ENCODE measurements at regions not wholly inside any gene's neighbourhood (a gene's known extent, or its start where the extent isn't known, plus 50 kb on each side); places are given as distances from the start of the nearest gene placed in this dataset.

DNA sequence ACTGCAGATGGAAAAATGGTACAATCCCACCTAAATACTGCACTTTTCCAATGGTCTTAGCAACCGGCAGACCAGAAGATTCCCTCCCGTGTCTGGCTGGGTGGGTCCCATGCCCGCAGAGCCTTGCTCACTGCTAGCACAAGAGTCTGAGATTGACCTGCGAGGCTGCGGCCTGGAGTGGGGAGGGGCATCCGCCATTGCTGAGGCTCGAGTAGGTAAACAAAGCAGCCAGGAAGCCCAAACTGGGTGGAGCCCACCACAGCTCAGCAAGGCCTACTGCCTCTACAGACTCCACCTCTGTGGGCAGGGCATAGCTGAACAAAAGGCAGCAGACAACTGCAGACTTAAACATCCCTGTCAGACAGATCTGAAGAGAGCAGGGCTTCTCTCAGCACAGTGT is 221.6 kb upstream of the CTNND2 start:
- Histone ChIP-seq H3K9me2 (ENCODE audit: insufficient read depth, low read length) (no peaks in the 10 kb centered on the region), H4K20me1 (ENCODE audit: insufficient read depth, low read length) (no peaks in the 10 kb centered on the region), H3K4me3 (ENCODE audit: low read depth, low read length, poor library complexity, severe bottlenecking) (no peak overlapping the region), H3K79me2 (ENCODE audit: insufficient read depth, low read depth, low read length) (no peaks in the 10 kb centered on the region), H3K4me2 (ENCODE audit: low read length) (no peak overlapping the region), H3K9me3 (ENCODE audit: low read length) (no peaks in the 10 kb centered on the region), H3K36me3 (ENCODE audit: insufficient read depth, low read length) (no peaks in the 10 kb centered on the region), H2AFZ (ENCODE audit: low read length) (no peak overlapping the region), H3K4me1 (ENCODE audit: insufficient read depth, low read length, poor library complexity, severe bottlenecking) (no peaks in the 10 kb centered on the region), H3K27ac (ENCODE audit: low read depth, low read length, poor library complexity, severe bottlenecking) (no peak overlapping the region)
- ChIA-PET CTCF (ENCODE audit: unreplicated experiment) (no interaction called here), POLR2A (no interaction called here)
- TF ChIP-seq EZH2phosphoT487 (IDR thresholded peaks at IDR 0.05; ENCODE audit: borderline replicate concordance, low read depth, low read length): no peak
- TF ChIP-seq, protein P1, sequence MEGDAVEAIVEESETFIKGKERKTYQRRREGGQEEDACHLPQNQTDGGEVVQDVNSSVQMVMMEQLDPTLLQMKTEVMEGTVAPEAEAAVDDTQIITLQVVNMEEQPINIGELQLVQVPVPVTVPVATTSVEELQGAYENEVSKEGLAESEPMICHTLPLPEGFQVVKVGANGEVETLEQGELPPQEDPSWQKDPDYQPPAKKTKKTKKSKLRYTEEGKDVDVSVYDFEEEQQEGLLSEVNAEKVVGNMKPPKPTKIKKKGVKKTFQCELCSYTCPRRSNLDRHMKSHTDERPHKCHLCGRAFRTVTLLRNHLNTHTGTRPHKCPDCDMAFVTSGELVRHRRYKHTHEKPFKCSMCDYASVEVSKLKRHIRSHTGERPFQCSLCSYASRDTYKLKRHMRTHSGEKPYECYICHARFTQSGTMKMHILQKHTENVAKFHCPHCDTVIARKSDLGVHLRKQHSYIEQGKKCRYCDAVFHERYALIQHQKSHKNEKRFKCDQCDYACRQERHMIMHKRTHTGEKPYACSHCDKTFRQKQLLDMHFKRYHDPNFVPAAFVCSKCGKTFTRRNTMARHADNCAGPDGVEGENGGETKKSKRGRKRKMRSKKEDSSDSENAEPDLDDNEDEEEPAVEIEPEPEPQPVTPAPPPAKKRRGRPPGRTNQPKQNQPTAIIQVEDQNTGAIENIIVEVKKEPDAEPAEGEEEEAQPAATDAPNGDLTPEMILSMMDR (conservative IDR thresholded peaks at IDR 0.05; ENCODE audit: low read length): no peak
- BruUV-seq (replicated peaks): no TSS peak
- no peak for DNase-seq (ENCODE audit: low spot score)
- intact Hi-C loops (cut with micrococcal nuclease; ENCODE audit: unreplicated experiment): no loop called here

DNA sequence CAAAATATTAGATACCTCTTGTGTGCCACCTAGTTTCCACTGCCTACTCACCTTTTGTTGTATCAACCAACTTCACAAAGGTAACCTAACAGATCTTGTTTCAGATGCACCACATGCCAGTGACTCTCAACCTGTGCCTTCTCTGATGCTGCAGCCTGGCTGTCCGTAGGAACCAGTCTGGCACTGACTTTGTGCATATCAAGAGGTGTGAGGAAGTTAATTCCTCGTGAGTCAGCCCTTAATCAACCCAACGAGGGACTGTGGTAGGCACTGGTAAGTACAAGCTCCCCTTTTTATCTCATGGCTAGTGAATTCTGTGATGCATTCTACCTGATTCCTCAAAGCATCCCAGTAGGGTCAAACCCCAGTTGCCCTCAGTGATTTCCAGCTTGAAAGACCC is 215.4 kb upstream of the CTNND2 start:
- ChIA-PET CTCF (ENCODE audit: unreplicated experiment) (no interaction called here), POLR2A (no interaction called here)
- no peaks in the 10 kb centered on the region for H3K9me2 ChIP-seq (ENCODE audit: insufficient read depth, low read length)
- no peaks in the 10 kb centered on the region for H4K20me1 ChIP-seq (ENCODE audit: insufficient read depth, low read length)
- H3K9me3 ChIP-seq (ENCODE audit: low read length): no peaks in the 10 kb centered on the region
- H3K4me2 ChIP-seq (ENCODE audit: low read length): no peak overlapping the region
- no peaks in the 10 kb centered on the region for H3K79me2 ChIP-seq (ENCODE audit: insufficient read depth, low read depth, low read length)
- intact Hi-C loops (cut with micrococcal nuclease; ENCODE audit: unreplicated experiment): no loop called here
- BruUV-seq (replicated peaks): no TSS peak
- H3K36me3 ChIP-seq (ENCODE audit: insufficient read depth, low read length): no peaks in the 10 kb centered on the region
- no peak overlapping the region for H3K4me3 ChIP-seq (ENCODE audit: low read depth, low read length, poor library complexity, severe bottlenecking)
- no peak overlapping the region for H2AFZ ChIP-seq (ENCODE audit: low read length)
- no peak for DNase-seq (ENCODE audit: low spot score)
- TF ChIP-seq, protein P1 (conservative IDR thresholded peaks at IDR 0.05; ENCODE audit: low read length): no peak
- no peak for TF ChIP-seq EZH2phosphoT487 (IDR thresholded peaks at IDR 0.05; ENCODE audit: borderline replicate concordance, low read depth, low read length)
- no peaks in the 10 kb centered on the region for H3K4me1 ChIP-seq (ENCODE audit: insufficient read depth, low read length, poor library complexity, severe bottlenecking)
- H3K27ac ChIP-seq (ENCODE audit: low read depth, low read length, poor library complexity, severe bottlenecking): no peak overlapping the region

DNA sequence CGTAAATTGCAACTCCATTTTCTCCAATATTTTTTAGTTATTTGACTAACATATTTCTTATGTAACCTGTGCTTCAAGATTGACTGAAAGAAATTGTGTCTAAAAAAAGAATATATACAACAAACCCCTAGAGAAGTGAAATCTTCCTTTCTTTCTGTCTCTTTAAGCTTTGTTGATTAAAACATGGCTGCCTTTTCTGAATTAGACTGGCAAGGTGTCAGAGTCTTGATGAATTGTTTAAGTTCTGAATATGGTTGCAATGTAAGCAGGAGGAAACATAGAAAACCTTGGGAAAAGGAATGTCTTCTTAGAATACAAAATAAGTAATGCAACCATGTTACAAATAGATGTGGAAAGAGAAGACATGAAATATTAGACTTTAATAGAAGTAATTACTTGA is 209.8 kb upstream of the CTNND2 start:
- Histone ChIP-seq H3K36me3 (ENCODE audit: insufficient read depth, low read length) (no peaks in the 10 kb centered on the region), H3K79me2 (ENCODE audit: insufficient read depth, low read depth, low read length) (no peaks in the 10 kb centered on the region), H3K9me3 (ENCODE audit: low read length) (no peaks in the 10 kb centered on the region), H3K9me2 (ENCODE audit: insufficient read depth, low read length) (no peaks in the 10 kb centered on the region), H3K27ac (ENCODE audit: low read depth, low read length, poor library complexity, severe bottlenecking) (no peak overlapping the region), H3K4me2 (ENCODE audit: low read length) (no peak overlapping the region), H3K4me1 (ENCODE audit: insufficient read depth, low read length, poor library complexity, severe bottlenecking) (no peaks in the 10 kb centered on the region), H4K20me1 (ENCODE audit: insufficient read depth, low read length) (no peaks in the 10 kb centered on the region), H2AFZ (ENCODE audit: low read length) (no peak overlapping the region), H3K4me3 (ENCODE audit: low read depth, low read length, poor library complexity, severe bottlenecking) (no peak overlapping the region)
- no peak for DNase-seq (ENCODE audit: low spot score)
- POLR2A ChIA-PET: interaction anchor here (0.6 kb wide), 1 partner anchor 214 kb away, joined by 3 read pairs; no protein-coding TSS in a partner anchor
- CTCF ChIA-PET (ENCODE audit: unreplicated experiment): no interaction called here
- intact Hi-C loops (cut with micrococcal nuclease; ENCODE audit: unreplicated experiment): no loop called here
- BruUV-seq (replicated peaks): no TSS peak
- TF ChIP-seq, protein P1 (conservative IDR thresholded peaks at IDR 0.05; ENCODE audit: low read length): no peak
- TF ChIP-seq EZH2phosphoT487 (IDR thresholded peaks at IDR 0.05; ENCODE audit: borderline replicate concordance, low read depth, low read length): no peak
